ENCODE measurements at regions not wholly inside any gene's neighbourhood (a gene's known extent, or its start where the extent isn't known, plus 50 kb on each side); places are given as distances from the start of the nearest gene placed in this dataset.

DNA sequence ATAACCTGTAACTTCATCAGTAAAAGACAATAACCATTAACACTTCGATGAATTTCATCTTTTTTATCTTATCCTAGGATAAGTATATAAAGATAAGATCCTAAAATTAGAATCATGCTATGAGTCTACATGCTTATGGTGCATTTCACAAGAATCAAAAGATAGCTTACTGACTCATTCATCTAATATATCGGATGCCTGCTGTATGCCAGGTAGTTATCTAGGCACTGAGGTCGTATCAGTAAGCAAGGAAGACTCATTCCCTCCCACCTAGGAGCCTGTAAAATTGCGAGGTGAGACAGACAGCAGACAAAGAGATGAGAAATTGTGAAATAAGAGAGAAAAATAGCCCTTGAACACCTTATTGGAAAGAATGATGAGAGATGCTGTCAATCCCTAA, 240.6 kb upstream of the ADAMTSL1 start:
- no peak overlapping the region for H3K27ac ChIP-seq (ENCODE audit: extremely low read depth, low read depth, low read length)
- no peaks in the 10 kb centered on the region for H3K4me1 ChIP-seq (replicated peaks in 1 of 2; ENCODE audit: control insufficient read depth in 2 of 2, insufficient read depth in 2 of 2, low read length in 2 of 2)
- H3K4me2 ChIP-seq (ENCODE audit: insufficient read depth, low read length) = no peak overlapping the region
- no peak for TF ChIP-seq FOXP1 (CRISPR knock-in tag; IDR thresholded peaks at IDR 0.05)
- no peak for TF ChIP-seq ERF (CRISPR knock-in tag; IDR thresholded peaks at IDR 0.05)
- TF ChIP-seq ZBTB17 (CRISPR knock-in tag; IDR thresholded peaks at IDR 0.05) = no peak
- no peak for TF ChIP-seq BRCA1 (IDR thresholded peaks at IDR 0.05)
- no peak for TF ChIP-seq BRCA1 (CRISPR knock-in tag; IDR thresholded peaks at IDR 0.05)
- TF ChIP-seq TEAD2 (tag; IDR thresholded peaks at IDR 0.05) = no peak
- TF ChIP-seq XRCC5 (IDR thresholded peaks at IDR 0.05; ENCODE audit: low read depth, low read length) = no peak
- TF ChIP-seq ZNF184 (CRISPR knock-in tag; IDR thresholded peaks at IDR 0.05) = no peak
- TF ChIP-seq HNRNPUL1 (IDR thresholded peaks at IDR 0.05; ENCODE audit: low read length) = no peak
- TF ChIP-seq, protein P1, sequence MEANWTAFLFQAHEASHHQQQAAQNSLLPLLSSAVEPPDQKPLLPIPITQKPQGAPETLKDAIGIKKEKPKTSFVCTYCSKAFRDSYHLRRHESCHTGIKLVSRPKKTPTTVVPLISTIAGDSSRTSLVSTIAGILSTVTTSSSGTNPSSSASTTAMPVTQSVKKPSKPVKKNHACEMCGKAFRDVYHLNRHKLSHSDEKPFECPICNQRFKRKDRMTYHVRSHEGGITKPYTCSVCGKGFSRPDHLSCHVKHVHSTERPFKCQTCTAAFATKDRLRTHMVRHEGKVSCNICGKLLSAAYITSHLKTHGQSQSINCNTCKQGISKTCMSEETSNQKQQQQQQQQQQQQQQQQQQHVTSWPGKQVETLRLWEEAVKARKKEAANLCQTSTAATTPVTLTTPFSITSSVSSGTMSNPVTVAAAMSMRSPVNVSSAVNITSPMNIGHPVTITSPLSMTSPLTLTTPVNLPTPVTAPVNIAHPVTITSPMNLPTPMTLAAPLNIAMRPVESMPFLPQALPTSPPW (CRISPR knock-in tag; IDR thresholded peaks at IDR 0.05) = no peak
- TF ChIP-seq, protein P2, sequence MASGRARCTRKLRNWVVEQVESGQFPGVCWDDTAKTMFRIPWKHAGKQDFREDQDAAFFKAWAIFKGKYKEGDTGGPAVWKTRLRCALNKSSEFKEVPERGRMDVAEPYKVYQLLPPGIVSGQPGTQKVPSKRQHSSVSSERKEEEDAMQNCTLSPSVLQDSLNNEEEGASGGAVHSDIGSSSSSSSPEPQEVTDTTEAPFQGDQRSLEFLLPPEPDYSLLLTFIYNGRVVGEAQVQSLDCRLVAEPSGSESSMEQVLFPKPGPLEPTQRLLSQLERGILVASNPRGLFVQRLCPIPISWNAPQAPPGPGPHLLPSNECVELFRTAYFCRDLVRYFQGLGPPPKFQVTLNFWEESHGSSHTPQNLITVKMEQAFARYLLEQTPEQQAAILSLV (tag; IDR thresholded peaks at IDR 0.05) = no peak
- no peak for TF ChIP-seq RCOR1 (IDR thresholded peaks at IDR 0.05; ENCODE audit: borderline replicate concordance in 1 of 2, low read depth in 2 of 2, low read length in 2 of 2)
- no peak for TF ChIP-seq SREBF1 (IDR thresholded peaks at IDR 0.05; ENCODE audit: borderline replicate concordance, low read depth, low read length)
- intact Hi-C loops (cut with micrococcal nuclease) = no loop called here
- in situ Hi-C loops (cut with MboI) = no loop called here
- 0% methylated on average over 4 of the region's 4 CpGs for WGBS (ENCODE audit: insufficient coverage, low coverage, missing lambda C conversion rate)
- H4K20me1 ChIP-seq (replicated peaks; ENCODE audit: control insufficient read depth, insufficient read depth, low read length) = no peaks in the 10 kb centered on the region
- ChIA-PET CTCF (ENCODE audit: low intra/inter-chr PET ratio) (no interaction called here), POLR2A (interaction anchor here (0.7 kb wide), 1 partner anchor 28 kb away, joined by 3 read pairs; no protein-coding TSS in a partner anchor)
- no TSS peak for BruUV-seq (replicated peaks)
- H3K9me1 ChIP-seq (ENCODE audit: control insufficient read depth, insufficient read depth, low read length) = no peaks in the 10 kb centered on the region
- ATAC-seq (no peak), DNase-seq (ENCODE audit: extremely low read depth in 1 of 4, low spot score in 3 of 4) (no peak), FAIRE-seq (no peak)
- no peaks in the 10 kb centered on the region for H3K36me3 ChIP-seq (ENCODE audit: control insufficient read depth, insufficient read depth, low read length)
- no peak overlapping the region for H2AFZ ChIP-seq (ENCODE audit: low read depth, low read length)
- no peaks in the 10 kb centered on the region for H3K9me3 ChIP-seq (replicated peaks; ENCODE audit: control insufficient read depth, insufficient read depth, low read depth, low read length)
- H3K4me3 ChIP-seq = no peak overlapping the region
- H3K27me3 ChIP-seq (ENCODE audit: control insufficient read depth in 2 of 2, insufficient read depth in 2 of 2, low read length in 2 of 2) = no peaks in the 10 kb centered on the region
- no peaks in the 10 kb centered on the region for H3K79me2 ChIP-seq (ENCODE audit: control insufficient read depth, insufficient read depth, low read length)
- H3K9ac ChIP-seq (ENCODE audit: insufficient read depth in 1 of 2, low read depth in 2 of 2, low read length in 2 of 2) = no peak overlapping the region

Data from K562 (cell line).